PC-9 (cell line): ENCODE measurements at regions not wholly inside any gene's neighbourhood (a gene's known extent, or its start where the extent isn't known, plus 50 kb on each side); places are given as distances from the start of the nearest gene placed in this dataset.

Source experiments
- BruUV-seq: library from RNA; stranded (reverse); fragments of 400-500 nt; replicated peaks from 2 replicates; lab custom pipeline; 2021; lab: Mats Ljungman, UMichigan
- CTCF ChIA-PET: fragments of 300-600 bp; sonication (Branson Sonifier 250); formaldehyde crosslinking; loops from one replicate; lab custom pipeline; 2022; ENCODE audit warnings: antibody characterized with exemption; lab: Charles Lee
- POLR2A ChIA-PET: fragments of 300-600 bp; sonication (Branson Sonifier 250); formaldehyde crosslinking; loops from one replicate; lab custom pipeline; 2022; ENCODE audit warnings: antibody characterized with exemption; ENCODE audit not compliant: unreplicated experiment; lab: Charles Lee
- DNase-seq, 2 experiments: peaks; one replicate each; pipeline versions ENCODE4 v3.0.0 to v3.0.0-alpha.2; 2015 to 2022; ENCODE audit warnings: mixed read lengths in 1 of 2
- H2AFZ ChIP-seq: fragments of 200-600 bp; sonication (generic); 2 replicates; pipeline ENCODE4 v1.8.1; 2017; ENCODE audit warnings: antibody characterized with exemption
- H3F3A ChIP-seq: fragments of 200-600 bp; sonication (generic); 2 replicates; pipeline ENCODE4 v1.8.1; 2017; ENCODE audit warnings: antibody characterized with exemption, mild to moderate bottlenecking, low read depth; ENCODE audit not compliant: insufficient read depth
- H3K27ac ChIP-seq: fragments of 200-600 bp; sonication (generic); 2 replicates; pipeline ENCODE4 v1.6.1; 2016; ENCODE audit warnings: mixed run types
- H3K27me3 ChIP-seq: fragments of 200-600 bp; sonication (generic); 2 replicates; pipeline ENCODE4 v1.6.1; 2016; ENCODE audit warnings: low read depth, mixed run types; ENCODE audit not compliant: insufficient read depth
- H3K36me3 ChIP-seq: fragments of 200-600 bp; sonication (generic); 2 replicates; pipeline ENCODE4 v1.6.1; 2016; ENCODE audit warnings: low read depth, mixed run types
- H3K4me1 ChIP-seq: fragments of 200-600 bp; sonication (generic); replicated peaks from 2 replicates; pipeline ENCODE4 v1.6.1; 2016; ENCODE audit warnings: mixed run types; ENCODE audit not compliant: insufficient read depth
- H3K4me2 ChIP-seq: fragments of 200-600 bp; sonication (generic); 2 replicates; pipeline ENCODE4 v1.6.1; 2017; ENCODE audit warnings: mixed run types
- H3K4me3 ChIP-seq: fragments of 200-600 bp; sonication (generic); 2 replicates; pipeline ENCODE4 v1.6.1; 2016; ENCODE audit warnings: mixed run types
- H3K79me2 ChIP-seq: fragments of 200-600 bp; sonication (generic); 2 replicates; pipeline ENCODE4 v1.6.1; 2017; ENCODE audit warnings: low read depth, mixed run types
- H3K9me2 ChIP-seq: fragments of 200-600 bp; sonication (generic); 2 replicates; pipeline ENCODE4 v1.8.1; 2017; ENCODE audit warnings: mild to moderate bottlenecking; ENCODE audit not compliant: insufficient read depth
- H3K9me3 ChIP-seq: fragments of 200-600 bp; sonication (generic); 2 replicates; pipeline ENCODE4 v1.8.1; 2016; ENCODE audit warnings: low read depth; ENCODE audit not compliant: insufficient read depth
- H4K20me1 ChIP-seq: fragments of 200-600 bp; sonication (generic); 2 replicates; pipeline ENCODE4 v1.8.1; 2017; ENCODE audit not compliant: insufficient read depth
- EZH2 ChIP-seq: fragments of 200-600 bp; sonication (generic); IDR thresholded peaks from 2 replicates; pipeline ENCODE4 v1.8.0; 2017; ENCODE audit warnings: antibody characterized with exemption, low read depth
- intact Hi-C: fragments of 100-400 bp; cut with micrococcal nuclease; formaldehyde crosslinking; loops from one replicate; pipeline ENCODE4 v1.10.0; 2022; ENCODE audit not compliant: unreplicated experiment
- TF ChIP-seq, protein P1 (sequence below): fragments of 200-600 bp; sonication (generic); conservative IDR thresholded peaks from 2 replicates; pipeline ENCODE4 v1.6.1; 2017; ENCODE audit warnings: mixed run types, antibody characterized with exemption, mild to moderate bottlenecking, moderate library complexity

DNA sequence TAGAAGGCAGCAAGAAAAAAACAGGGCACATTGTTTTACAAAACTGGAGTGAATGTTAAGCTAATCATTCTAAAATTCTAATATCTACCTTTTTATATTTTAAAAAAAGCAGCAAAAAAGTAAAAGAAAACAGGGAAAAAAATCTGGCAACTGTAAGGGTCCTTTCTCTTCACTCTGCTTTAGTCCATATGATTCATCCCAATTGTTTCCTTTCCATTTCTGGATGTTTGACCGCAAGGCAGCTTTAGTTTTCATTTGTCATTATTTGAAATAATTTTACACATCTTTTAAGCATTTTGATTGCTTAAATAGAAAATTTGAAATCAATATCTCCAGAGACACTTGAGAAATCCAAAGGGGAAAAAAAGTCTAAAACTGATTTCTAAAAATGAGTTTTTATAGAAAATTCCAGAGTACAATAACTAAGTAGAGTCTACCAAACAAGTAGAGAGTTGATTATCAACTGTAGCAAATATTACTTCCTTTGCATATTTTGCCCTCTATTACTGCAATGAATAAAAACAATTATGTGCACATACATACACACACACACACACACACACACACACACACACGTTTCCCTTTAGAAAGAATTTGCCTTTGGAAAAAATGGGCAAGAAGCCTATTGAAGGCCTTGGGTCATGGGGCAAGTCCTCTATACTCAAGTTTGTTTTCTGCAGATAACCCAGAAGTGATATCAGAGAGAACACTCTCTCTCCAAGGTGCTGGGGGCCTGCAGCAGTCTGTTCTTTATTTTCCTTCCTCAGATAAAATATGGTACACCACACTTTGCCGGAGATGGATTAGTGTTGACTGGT lies 259.7 kb downstream of the HACE1 start:
- H3K9me2 ChIP-seq, result no peaks in the 10 kb centered on the region
- H2AFZ ChIP-seq, result no peak overlapping the region
- H3K4me1 ChIP-seq, result no peaks in the 10 kb centered on the region
- CTCF ChIA-PET, result no interaction called here
- no peaks in the 10 kb centered on the region for H3K36me3 ChIP-seq
- intact Hi-C loops, result no loop called here
- POLR2A ChIA-PET, result no interaction called here
- no peak for DNase-seq
- H4K20me1 ChIP-seq, result no peaks in the 10 kb centered on the region
- no peaks in the 10 kb centered on the region for H3K9me3 ChIP-seq
- no peak overlapping the region for H3K27ac ChIP-seq
- no peak overlapping the region for H3K4me3 ChIP-seq
- no peak overlapping the region for H3K4me2 ChIP-seq
- no TSS peak for BruUV-seq
- H3K27me3 ChIP-seq, result no peaks in the 10 kb centered on the region
- no peaks in the 10 kb centered on the region for H3F3A ChIP-seq
- TF ChIP-seq EZH2, result no peak
- TF ChIP-seq, protein P1, sequence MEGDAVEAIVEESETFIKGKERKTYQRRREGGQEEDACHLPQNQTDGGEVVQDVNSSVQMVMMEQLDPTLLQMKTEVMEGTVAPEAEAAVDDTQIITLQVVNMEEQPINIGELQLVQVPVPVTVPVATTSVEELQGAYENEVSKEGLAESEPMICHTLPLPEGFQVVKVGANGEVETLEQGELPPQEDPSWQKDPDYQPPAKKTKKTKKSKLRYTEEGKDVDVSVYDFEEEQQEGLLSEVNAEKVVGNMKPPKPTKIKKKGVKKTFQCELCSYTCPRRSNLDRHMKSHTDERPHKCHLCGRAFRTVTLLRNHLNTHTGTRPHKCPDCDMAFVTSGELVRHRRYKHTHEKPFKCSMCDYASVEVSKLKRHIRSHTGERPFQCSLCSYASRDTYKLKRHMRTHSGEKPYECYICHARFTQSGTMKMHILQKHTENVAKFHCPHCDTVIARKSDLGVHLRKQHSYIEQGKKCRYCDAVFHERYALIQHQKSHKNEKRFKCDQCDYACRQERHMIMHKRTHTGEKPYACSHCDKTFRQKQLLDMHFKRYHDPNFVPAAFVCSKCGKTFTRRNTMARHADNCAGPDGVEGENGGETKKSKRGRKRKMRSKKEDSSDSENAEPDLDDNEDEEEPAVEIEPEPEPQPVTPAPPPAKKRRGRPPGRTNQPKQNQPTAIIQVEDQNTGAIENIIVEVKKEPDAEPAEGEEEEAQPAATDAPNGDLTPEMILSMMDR, result no peak
- H3K79me2 ChIP-seq, result no peaks in the 10 kb centered on the region

DNA sequence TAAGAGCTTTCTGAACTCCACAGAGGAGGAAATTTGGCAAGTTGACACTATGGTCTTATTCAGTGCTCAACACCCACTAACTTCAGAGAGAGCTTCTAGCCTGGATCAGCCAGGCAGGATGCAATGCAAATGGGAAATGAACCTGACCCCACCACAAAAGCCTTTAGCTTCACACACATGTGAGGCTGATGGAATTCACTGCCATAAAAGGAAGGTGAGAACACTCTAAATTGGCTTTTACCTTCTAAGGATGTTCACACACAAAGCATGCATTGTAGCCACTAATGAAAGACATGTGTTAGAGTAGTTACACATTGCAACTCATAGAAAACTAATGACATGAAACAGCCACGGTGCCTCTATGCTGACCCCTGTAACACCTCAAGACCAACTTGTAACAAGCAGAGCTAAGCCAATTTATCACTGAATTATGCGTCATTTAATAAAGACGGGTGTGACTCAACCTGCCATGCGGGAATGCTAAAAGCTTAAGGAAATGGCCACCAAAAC lies 262.1 kb downstream of the HACE1 start:
- TF ChIP-seq, protein P1, result no peak
- no peak for TF ChIP-seq EZH2
- no peak overlapping the region for H3K27ac ChIP-seq
- no peaks in the 10 kb centered on the region for H3F3A ChIP-seq
- no peak for DNase-seq
- H3K4me1 ChIP-seq, result no peaks in the 10 kb centered on the region
- CTCF ChIA-PET, result no interaction called here
- H3K27me3 ChIP-seq, result no peaks in the 10 kb centered on the region
- H3K36me3 ChIP-seq, result no peaks in the 10 kb centered on the region
- no peak overlapping the region for H2AFZ ChIP-seq
- H3K9me2 ChIP-seq, result no peaks in the 10 kb centered on the region
- no peaks in the 10 kb centered on the region for H4K20me1 ChIP-seq
- H3K4me3 ChIP-seq, result no peak overlapping the region
- H3K79me2 ChIP-seq, result no peaks in the 10 kb centered on the region
- POLR2A ChIA-PET, result no interaction called here
- no TSS peak for BruUV-seq
- intact Hi-C loops, result no loop called here
- no peak overlapping the region for H3K4me2 ChIP-seq
- no peaks in the 10 kb centered on the region for H3K9me3 ChIP-seq

DNA sequence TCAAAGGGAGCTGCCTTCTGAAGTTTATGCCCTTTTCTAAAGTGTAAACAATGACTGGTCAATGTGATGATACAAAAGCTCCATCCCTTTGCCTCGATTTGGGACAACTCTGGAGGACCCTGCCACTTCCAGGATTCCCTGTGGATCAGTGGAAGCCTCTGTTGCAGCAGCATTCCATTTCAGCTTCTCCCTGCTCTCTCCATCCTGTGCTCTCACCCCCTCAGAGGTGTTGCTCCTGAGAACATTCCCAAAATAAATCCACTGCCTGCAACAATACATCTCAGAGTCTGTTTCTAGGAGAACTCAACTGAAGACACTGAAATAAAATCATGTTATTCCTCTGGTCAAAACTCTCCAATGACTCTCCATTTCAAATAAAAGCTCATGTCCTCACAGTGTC lies 263.6 kb downstream of the HACE1 start:
- intact Hi-C loops, result no loop called here
- Histone ChIP-seq H3K27me3 (no peaks in the 10 kb centered on the region), H3K79me2 (no peaks in the 10 kb centered on the region), H3K27ac (no peak overlapping the region), H3F3A (no peaks in the 10 kb centered on the region), H3K4me1 (no peaks in the 10 kb centered on the region), H4K20me1 (no peaks in the 10 kb centered on the region), H2AFZ (no peak overlapping the region), H3K4me2 (no peak overlapping the region), H3K36me3 (no peaks in the 10 kb centered on the region), H3K4me3 (no peak overlapping the region), H3K9me2 (no peaks in the 10 kb centered on the region), H3K9me3 (no peaks in the 10 kb centered on the region)
- BruUV-seq, result no TSS peak
- CTCF ChIA-PET, result no interaction called here
- DNase-seq, result no peak
- no peak for TF ChIP-seq EZH2
- TF ChIP-seq, protein P1, result no peak
- POLR2A ChIA-PET, result no interaction called here
